ENCODE measurements at regions not wholly inside any gene's neighbourhood (a gene's known extent, or its start where the extent isn't known, plus 50 kb on each side); places are given as distances from the start of the nearest gene placed in this dataset.

GRCh38 chr4:25981749-25982148 is 67.7 kb downstream of the SMIM20 start:
- no peak overlapping the region for H3K27ac ChIP-seq
- ATAC-seq (no peak), DNase-seq (no peak)
- TF ChIP-seq CTCF (IDR thresholded peaks at IDR 0.05) = no peak
- no peaks in the 10 kb centered on the region for H3K36me3 ChIP-seq
- no peaks in the 10 kb centered on the region for H3K9me3 ChIP-seq
- no peak overlapping the region for H3K4me3 ChIP-seq
- intact Hi-C loops (cut with DNase I) = no loop called here
- no peaks in the 10 kb centered on the region for H3K27me3 ChIP-seq
- no peaks in the 10 kb centered on the region for H3K4me1 ChIP-seq

- Histone ChIP-seq H3K27me3 (no peaks in the 10 kb centered on the region), H3K4me3 (no peak overlapping the region), H3K9me3 (no peaks in the 10 kb centered on the region), H3K27ac (no peak overlapping the region), H3K4me1 (peaks cover 0 to 3% of the 10 kb centered on the region in 2 donors), H3K36me3 (no peaks in the 10 kb centered on the region)
- intact Hi-C loops (cut with DNase I) = no loop called here
- no peak for TF ChIP-seq CTCF (IDR thresholded peaks at IDR 0.05)
- ATAC-seq (no peak), DNase-seq (no peak)
Measured at GRCh38 chr4:25982962-25983361, 68.9 kb downstream of the SMIM20 start.

- no peak for ATAC-seq
Measured at GRCh38 chr4:25984266-25984665, 70.2 kb downstream of the SMIM20 start.

GRCh38 chr4:25984796-25985195 is 70.8 kb downstream of the SMIM20 start:
- peaks cover 0 to 9% of the 10 kb centered on the region in 2 donors for H3K4me1 ChIP-seq
- H3K27ac ChIP-seq = no peak overlapping the region
- ATAC-seq = no peak
- TF ChIP-seq CTCF (IDR thresholded peaks at IDR 0.05) = no peak
- H3K27me3 ChIP-seq = no peaks in the 10 kb centered on the region
- intact Hi-C loops (cut with DNase I) = no loop called here
- no peak overlapping the region for H3K4me3 ChIP-seq
- H3K36me3 ChIP-seq = no peaks in the 10 kb centered on the region
- H3K9me3 ChIP-seq = no peaks in the 10 kb centered on the region
- DNase-seq = no peak

More at GRCh38 chr4:25984266-25984665, 70.2 kb downstream of the SMIM20 start:
- TF ChIP-seq CTCF (IDR thresholded peaks at IDR 0.05) = no peak
- H3K4me3 ChIP-seq = no peak overlapping the region
- no peaks in the 10 kb centered on the region for H3K36me3 ChIP-seq
- peaks cover 0 to 9% of the 10 kb centered on the region in 2 donors for H3K4me1 ChIP-seq
- no peaks in the 10 kb centered on the region for H3K27me3 ChIP-seq
- no peak for DNase-seq
- no peaks in the 10 kb centered on the region for H3K9me3 ChIP-seq
- no peak overlapping the region for H3K27ac ChIP-seq
- intact Hi-C loops (cut with DNase I) = no loop called here

GRCh38 chr4:25986807-25987206 is 72.8 kb downstream of the SMIM20 start:
- DNase-seq (no peak), ATAC-seq (no peak)
- peaks cover 0 to 9% of the 10 kb centered on the region in 2 donors for H3K4me1 ChIP-seq
- H3K27ac ChIP-seq = no peak overlapping the region
- intact Hi-C loops (cut with DNase I) = no loop called here
- TF ChIP-seq CTCF (IDR thresholded peaks at IDR 0.05) = no peak
- no peaks in the 10 kb centered on the region for H3K36me3 ChIP-seq
- no peak overlapping the region for H3K4me3 ChIP-seq
- H3K9me3 ChIP-seq = no peaks in the 10 kb centered on the region
- no peaks in the 10 kb centered on the region for H3K27me3 ChIP-seq

All from left lung (tissue), 4 donors.